ENCODE measurements at regions not wholly inside any gene's neighbourhood (a gene's known extent, or its start where the extent isn't known, plus 50 kb on each side); places are given as distances from the start of the nearest gene placed in this dataset.

DNA sequence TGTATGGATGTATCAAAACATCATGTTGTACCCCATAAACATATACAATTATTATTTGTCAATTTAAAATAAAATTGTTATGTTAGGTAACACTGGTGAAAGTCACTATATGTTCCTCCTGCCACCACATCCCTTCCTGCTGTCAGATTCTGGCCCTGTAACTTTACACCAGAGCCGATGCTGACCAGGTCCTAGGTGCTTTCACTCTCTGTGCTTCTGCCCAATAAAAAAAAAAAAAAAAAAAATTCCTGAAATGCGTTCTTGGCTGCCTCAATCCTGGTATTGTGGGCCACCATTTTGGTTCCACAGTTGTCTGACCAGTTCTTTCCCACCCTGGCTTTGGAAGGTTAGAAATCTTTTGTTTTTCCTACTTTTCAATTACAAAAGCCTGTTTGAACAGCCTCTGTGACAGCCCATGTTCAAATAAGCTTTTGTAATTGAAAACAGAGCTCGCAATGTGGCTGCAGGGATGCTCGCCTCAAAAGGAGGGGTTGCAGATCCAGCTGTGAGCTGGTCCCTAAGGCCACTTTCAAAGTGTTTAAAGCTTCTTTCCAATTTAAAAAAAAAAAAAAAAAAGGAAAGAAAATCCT, 831.0 kb upstream of the EEF2KMT start:
- TF ChIP-seq, protein P1, sequence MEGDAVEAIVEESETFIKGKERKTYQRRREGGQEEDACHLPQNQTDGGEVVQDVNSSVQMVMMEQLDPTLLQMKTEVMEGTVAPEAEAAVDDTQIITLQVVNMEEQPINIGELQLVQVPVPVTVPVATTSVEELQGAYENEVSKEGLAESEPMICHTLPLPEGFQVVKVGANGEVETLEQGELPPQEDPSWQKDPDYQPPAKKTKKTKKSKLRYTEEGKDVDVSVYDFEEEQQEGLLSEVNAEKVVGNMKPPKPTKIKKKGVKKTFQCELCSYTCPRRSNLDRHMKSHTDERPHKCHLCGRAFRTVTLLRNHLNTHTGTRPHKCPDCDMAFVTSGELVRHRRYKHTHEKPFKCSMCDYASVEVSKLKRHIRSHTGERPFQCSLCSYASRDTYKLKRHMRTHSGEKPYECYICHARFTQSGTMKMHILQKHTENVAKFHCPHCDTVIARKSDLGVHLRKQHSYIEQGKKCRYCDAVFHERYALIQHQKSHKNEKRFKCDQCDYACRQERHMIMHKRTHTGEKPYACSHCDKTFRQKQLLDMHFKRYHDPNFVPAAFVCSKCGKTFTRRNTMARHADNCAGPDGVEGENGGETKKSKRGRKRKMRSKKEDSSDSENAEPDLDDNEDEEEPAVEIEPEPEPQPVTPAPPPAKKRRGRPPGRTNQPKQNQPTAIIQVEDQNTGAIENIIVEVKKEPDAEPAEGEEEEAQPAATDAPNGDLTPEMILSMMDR (conservative IDR thresholded peaks at IDR 0.05; ENCODE audit: low read depth, low read length): no peak
- DNase-seq (ENCODE audit: low read depth): no peak

DNA sequence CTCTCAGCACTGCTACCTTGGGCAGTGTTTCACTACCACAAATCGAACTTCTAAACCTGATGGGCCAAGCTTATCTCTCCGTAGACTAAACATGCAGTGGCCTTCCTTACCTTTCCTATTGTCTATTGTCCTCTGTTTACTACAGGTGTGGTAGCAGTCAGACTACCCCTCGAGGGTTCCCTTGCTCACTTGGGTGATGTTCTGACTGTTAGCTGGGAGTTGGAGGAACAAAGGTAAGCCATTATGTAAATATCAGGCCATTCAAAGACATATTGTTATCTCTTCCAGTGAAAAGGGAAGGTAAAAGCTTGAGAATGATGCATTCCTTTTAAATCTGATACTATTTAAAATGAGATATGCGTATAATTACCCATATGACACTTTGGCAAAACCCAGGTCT, 828.3 kb upstream of the EEF2KMT start:
- TF ChIP-seq, protein P1 (conservative IDR thresholded peaks at IDR 0.05; ENCODE audit: low read depth, low read length): no peak
- DNase-seq (ENCODE audit: low read depth): no peak

More for the DNA sequence above, 831.0 kb upstream of the EEF2KMT start:
- no peak overlapping the region for H3K4me3 ChIP-seq (ENCODE audit: low read depth, low read length)

DNA sequence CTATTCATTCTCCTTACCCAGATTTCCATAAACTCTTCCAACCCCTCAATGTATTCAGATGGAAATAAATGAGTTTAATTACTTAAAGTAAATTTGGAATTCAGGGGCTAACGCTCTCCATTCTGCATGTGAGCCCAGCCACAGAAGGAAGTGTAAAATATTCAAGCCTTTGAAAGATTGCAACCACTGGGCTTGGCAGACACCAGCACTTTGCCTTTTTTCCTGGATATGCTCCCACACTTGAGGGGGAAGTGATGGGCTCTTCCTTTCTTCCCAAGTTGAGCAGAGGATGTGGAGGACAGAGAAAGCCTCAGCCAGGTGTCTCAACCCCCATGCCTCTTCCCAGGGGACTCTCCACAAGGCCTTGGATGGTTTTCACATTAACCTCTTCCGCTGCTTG, 825.1 kb upstream of the EEF2KMT start:
- no peak for DNase-seq (ENCODE audit: low read depth)
- no peak overlapping the region for H3K4me3 ChIP-seq (ENCODE audit: low read depth, low read length)
- TF ChIP-seq, protein P1 (conservative IDR thresholded peaks at IDR 0.05; ENCODE audit: low read depth, low read length): no peak

More for the DNA sequence above, 828.3 kb upstream of the EEF2KMT start:
- no peak overlapping the region for H3K4me3 ChIP-seq (ENCODE audit: low read depth, low read length)

DNA sequence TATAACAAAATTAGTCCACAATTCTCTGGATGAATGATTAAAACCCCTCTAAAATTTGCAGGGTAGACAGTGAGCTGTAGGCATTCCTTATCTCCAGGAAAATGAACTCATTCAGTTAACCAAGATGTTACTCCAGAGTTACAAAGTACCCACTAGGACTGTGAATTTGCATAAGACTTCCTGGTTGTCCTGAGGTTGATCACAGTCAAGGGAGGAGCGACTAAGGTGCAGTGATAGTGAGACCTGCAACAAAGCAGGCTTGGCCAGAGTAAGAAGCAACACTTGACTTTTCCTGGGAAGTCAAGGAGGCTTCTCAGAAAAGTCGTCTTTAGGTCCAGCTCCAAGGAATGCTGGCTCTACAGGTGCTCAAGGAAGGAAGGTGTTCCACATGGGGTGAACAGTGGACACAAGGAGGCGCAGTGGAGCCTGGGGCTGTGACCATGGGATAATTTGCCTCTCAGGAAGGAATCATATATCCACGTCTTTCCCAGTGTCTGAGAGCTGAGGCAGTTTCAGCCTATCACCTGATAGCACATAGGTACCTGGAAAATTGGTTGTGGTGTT, 821.1 kb upstream of the EEF2KMT start:
- TF ChIP-seq, protein P1 (conservative IDR thresholded peaks at IDR 0.05; ENCODE audit: low read depth, low read length): no peak
- DNase-seq (ENCODE audit: low read depth): no peak
- no peak overlapping the region for H3K4me3 ChIP-seq (ENCODE audit: low read depth, low read length)

DNA sequence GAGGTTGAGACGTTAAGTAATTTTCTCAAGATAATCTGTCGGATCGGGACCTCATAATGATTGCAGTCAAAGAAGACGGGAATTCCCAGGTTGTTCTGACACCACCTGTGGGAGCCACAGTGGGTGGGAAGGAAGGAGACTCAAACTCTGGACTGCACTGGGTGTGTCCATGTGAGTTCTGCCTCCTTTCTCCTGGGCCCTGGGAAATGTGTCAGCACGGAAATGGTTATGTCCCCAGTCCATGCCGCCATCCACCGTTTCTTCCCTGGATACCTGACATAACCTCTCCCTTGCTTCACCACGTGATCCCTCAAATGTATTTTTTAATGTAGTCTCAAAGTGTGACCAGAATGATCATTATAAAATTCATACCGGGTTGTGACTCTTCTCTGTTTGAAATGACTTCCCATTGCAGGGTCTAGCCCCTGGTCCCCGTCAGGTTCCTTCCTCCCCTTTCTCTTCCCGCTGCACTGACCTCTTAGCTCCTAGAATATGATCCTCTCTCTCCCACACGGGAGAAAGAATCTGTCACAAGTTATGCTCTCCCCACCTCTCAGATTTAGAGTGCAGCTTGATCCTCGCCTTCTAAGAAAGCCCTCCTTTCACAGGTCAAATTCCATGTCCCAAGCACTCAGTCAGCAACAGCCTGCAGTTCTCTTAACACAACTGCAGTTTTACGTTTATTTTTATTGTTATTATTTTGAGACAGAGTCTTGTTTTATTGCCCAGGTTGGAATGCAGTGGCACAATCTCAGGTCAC, 820.0 kb upstream of the EEF2KMT start:
- TF ChIP-seq, protein P1 (conservative IDR thresholded peaks at IDR 0.05; ENCODE audit: low read depth, low read length): no peak
- DNase-seq (ENCODE audit: low read depth): no peak
- no peak overlapping the region for H3K4me3 ChIP-seq (ENCODE audit: low read depth, low read length)

DNA sequence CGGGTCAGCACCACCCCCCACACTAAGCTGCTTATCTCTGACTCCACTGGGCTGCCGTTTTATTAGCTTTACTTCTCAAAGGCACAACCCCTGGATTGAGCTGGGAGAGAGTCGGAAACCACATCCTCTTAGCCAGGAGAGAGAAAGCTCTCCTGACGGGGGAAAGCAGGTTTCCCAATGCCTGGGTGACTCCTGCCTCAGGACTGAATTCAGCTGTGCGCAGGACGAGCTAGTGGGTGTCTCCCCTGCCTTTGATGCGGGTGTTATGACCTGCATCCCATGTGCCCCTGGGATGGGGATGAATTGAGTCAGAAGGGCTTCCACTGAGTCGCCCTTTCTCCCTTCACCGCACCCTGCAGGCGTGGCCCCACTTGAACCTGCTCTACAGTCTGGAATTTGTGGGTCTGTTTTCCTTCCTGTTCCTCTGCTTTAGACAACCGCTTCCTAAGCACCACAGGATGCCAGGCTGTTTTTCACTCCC, 819.2 kb upstream of the EEF2KMT start:
- TF ChIP-seq, protein P1 (conservative IDR thresholded peaks at IDR 0.05; ENCODE audit: low read depth, low read length): no peak

More for the DNA sequence above, 819.2 kb upstream of the EEF2KMT start:
- H3K4me3 ChIP-seq (ENCODE audit: low read depth, low read length): no peak overlapping the region
- no peak for DNase-seq (ENCODE audit: low read depth)
